WTC11 (cell line): ENCODE measurements at regions not wholly inside any gene's neighbourhood (a gene's known extent, or its start where the extent isn't known, plus 50 kb on each side); places are given as distances from the start of the nearest gene placed in this dataset.

Source experiments
- ATAC-seq: fragments of 200-7000 bp; cut with Tn5 transposase; 2 replicates; pipeline ENCODE4 v1.10.0; 2021; ENCODE audit warnings: mild to moderate bottlenecking, moderate library complexity
- CTCF ChIA-PET: fragments of 300-600 bp; sonication (Branson Sonifier 250); formaldehyde crosslinking; loops from one replicate; lab custom pipeline; 2021; ENCODE audit warnings: antibody characterized with exemption; lab: Charles Lee
- POLR2A ChIA-PET: fragments of 350-600 bp; sonication (Branson Sonifier 250); formaldehyde crosslinking; loops from one replicate; lab custom pipeline; 2021; ENCODE audit warnings: antibody characterized with exemption; lab: Charles Lee
- DNase-seq: peaks from one replicate; pipeline ENCODE4 v3.0.0; 2021; ENCODE audit warnings: low spot score
- H3K27ac Mint-ChIP-seq: 2 replicates; pipeline ENCODE4 v1.8.0; 2021; ENCODE audit warnings: mixed read lengths
- H3K27me3 Mint-ChIP-seq: 2 replicates; pipeline ENCODE4 v1.8.0; 2021; ENCODE audit warnings: low read depth, mild to moderate bottlenecking, moderate library complexity, mixed read lengths
- H3K36me3 Mint-ChIP-seq: 2 replicates; pipeline ENCODE4 v1.8.0; 2021; ENCODE audit warnings: mixed read lengths
- H3K4me1 Mint-ChIP-seq: 2 replicates; pipeline ENCODE4 v1.8.0; 2022; ENCODE audit warnings: mixed read lengths
- H3K4me3 Mint-ChIP-seq: 2 replicates; pipeline ENCODE4 v1.8.0; 2021; ENCODE audit warnings: mild to moderate bottlenecking, moderate library complexity, mixed read lengths
- H3K9me3 Mint-ChIP-seq: 2 replicates; pipeline ENCODE4 v1.8.0; 2021; ENCODE audit warnings: mixed read lengths
- AFF4 ChIP-seq: sonication (generic); formaldehyde crosslinking; IDR thresholded peaks from 2 replicates; pipeline ENCODE4 v1.8.1; 2023; ENCODE audit warnings: mild to moderate bottlenecking, missing genetic modification reagents, borderline replicate concordance
- ATF6 ChIP-seq: sonication (generic); formaldehyde crosslinking; IDR thresholded peaks from 2 replicates; pipeline ENCODE4 v1.8.1; 2023; ENCODE audit warnings: mild to moderate bottlenecking, missing genetic modification reagents
- CREM ChIP-seq: sonication (generic); formaldehyde crosslinking; IDR thresholded peaks from 2 replicates; pipeline ENCODE4 v1.8.1; 2022; ENCODE audit warnings: mild to moderate bottlenecking, missing genetic modification reagents, moderate library complexity
- FOXJ3 ChIP-seq: sonication (generic); formaldehyde crosslinking; IDR thresholded peaks from 2 replicates; pipeline ENCODE4 v1.9.0; 2021; ENCODE audit warnings: missing genetic modification reagents, mild to moderate bottlenecking, borderline replicate concordance
- GRHL2 ChIP-seq: fragments of 250-450 bp; sonication (Bioruptor Pico); IDR thresholded peaks from 2 replicates; pipeline ENCODE4 v1.8.0; 2022; ENCODE audit warnings: mild to moderate bottlenecking, moderate library complexity; ENCODE audit not compliant: insufficient replicate concordance, severe bottlenecking
- HMGXB4 ChIP-seq: sonication (generic); formaldehyde crosslinking; IDR thresholded peaks from 2 replicates; pipeline ENCODE4 v1.8.1; 2023; ENCODE audit warnings: mild to moderate bottlenecking, moderate library complexity, missing genetic modification reagents
- NR2C2 ChIP-seq: sonication (generic); formaldehyde crosslinking; IDR thresholded peaks from 2 replicates; pipeline ENCODE4 v1.8.0; 2022; ENCODE audit warnings: mild to moderate bottlenecking, missing genetic modification reagents
- NR3C1 ChIP-seq: sonication (generic); formaldehyde crosslinking; conservative IDR thresholded peaks from 2 replicates; pipeline ENCODE4 v1.8.1; 2023; ENCODE audit warnings: low read depth, mild to moderate bottlenecking, missing genetic modification reagents
- PRRX2 ChIP-seq: fragments of 250-450 bp; sonication (Bioruptor Pico); IDR thresholded peaks from 2 replicates; pipeline ENCODE4 v1.8.0; 2021; ENCODE audit warnings: mild to moderate bottlenecking
- RELA ChIP-seq: sonication (generic); formaldehyde crosslinking; IDR thresholded peaks from 2 replicates; pipeline ENCODE4 v1.8.1; 2022; ENCODE audit warnings: missing genetic modification reagents, mild to moderate bottlenecking, borderline replicate concordance
- SP1 ChIP-seq: sonication (generic); formaldehyde crosslinking; conservative IDR thresholded peaks from 2 replicates; pipeline ENCODE4 v1.8.1; 2022; ENCODE audit warnings: missing genetic modification reagents
- ZBTB43 ChIP-seq: sonication (generic); formaldehyde crosslinking; IDR thresholded peaks from 2 replicates; pipeline ENCODE4 v1.8.1; 2023; ENCODE audit warnings: mild to moderate bottlenecking, missing genetic modification reagents
- ZSCAN18 ChIP-seq: fragments of 250-450 bp; sonication (Bioruptor Pico); IDR thresholded peaks from 2 replicates; pipeline ENCODE4 v2.1.2; 2022; ENCODE audit warnings: mild to moderate bottlenecking, moderate library complexity
- TF ChIP-seq, protein P1 (sequence below): sonication (generic); formaldehyde crosslinking; IDR thresholded peaks from 2 replicates; pipeline ENCODE4 v1.8.0; 2022; ENCODE audit warnings: missing genetic modification reagents
- TF ChIP-seq, protein P2 (sequence below): sonication (generic); formaldehyde crosslinking; IDR thresholded peaks from 2 replicates; pipeline ENCODE4 v1.8.1; 2023; ENCODE audit warnings: mild to moderate bottlenecking, missing genetic modification reagents, moderate library complexity

DNA sequence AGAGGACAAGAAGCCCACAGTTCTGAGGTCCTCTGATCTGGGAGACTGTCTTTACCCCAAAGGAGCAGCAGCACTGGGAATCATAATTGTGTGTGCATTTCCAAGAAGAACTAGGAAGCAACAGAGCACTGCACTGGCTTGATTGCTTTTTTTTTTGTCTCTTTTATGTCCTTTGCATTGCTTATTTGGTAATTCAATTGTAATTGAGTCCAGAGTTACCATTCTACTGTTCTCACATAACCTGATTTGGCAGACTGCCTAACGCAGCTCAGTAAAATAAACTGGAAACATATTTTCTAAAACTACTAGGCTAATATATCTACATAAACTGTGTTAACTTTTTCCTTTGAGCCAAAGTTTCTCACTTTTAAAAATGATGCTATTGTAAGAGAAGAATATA, 190.3 kb upstream of the SLC8A1 start:
- H3K9me3 Mint-ChIP-seq, result no peaks in the 10 kb centered on the region
- H3K4me3 Mint-ChIP-seq, result no peak overlapping the region
- H3K27ac Mint-ChIP-seq, result no peak overlapping the region
- ATAC-seq, result no peak
- no peaks in the 10 kb centered on the region for H3K36me3 Mint-ChIP-seq
- ChIA-PET POLR2A (no interaction called here), CTCF (no interaction called here)
- no peaks in the 10 kb centered on the region for H3K4me1 Mint-ChIP-seq
- no peak for DNase-seq
- no peaks in the 10 kb centered on the region for H3K27me3 Mint-ChIP-seq
- TF ChIP-seq GRHL2 (no peak), ATF6 (no peak), ZBTB43 (CRISPR knock-in tag) (no peak), RELA (CRISPR knock-in tag) (no peak)

DNA sequence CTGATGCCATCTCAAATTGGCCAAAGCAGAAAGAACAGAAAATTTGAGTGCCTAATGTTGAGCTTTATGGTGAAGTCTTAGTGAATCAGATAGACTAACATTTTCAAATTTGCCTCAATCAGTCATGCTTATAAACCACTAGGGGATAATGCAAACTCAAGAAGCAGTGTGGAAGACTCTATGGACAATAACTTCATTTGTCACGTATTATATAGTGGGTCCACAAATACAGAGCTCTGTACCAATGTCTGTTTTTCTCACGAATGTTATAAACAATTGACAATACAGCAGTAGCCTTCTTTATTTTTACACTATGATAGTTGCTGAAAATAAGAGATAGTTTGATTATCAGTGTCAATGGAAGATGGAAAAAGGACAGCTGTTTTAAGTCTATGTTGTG, 190.8 kb upstream of the SLC8A1 start:
- Mint-ChIP-seq H3K4me3 (no peak overlapping the region), H3K36me3 (no peaks in the 10 kb centered on the region), H3K4me1 (no peaks in the 10 kb centered on the region), H3K9me3 (no peaks in the 10 kb centered on the region), H3K27me3 (no peaks in the 10 kb centered on the region), H3K27ac (no peak overlapping the region)
- POLR2A ChIA-PET, result no interaction called here
- ATAC-seq (no peak), DNase-seq (no peak)
- CTCF ChIA-PET, result no interaction called here
- no peak for TF ChIP-seq ATF6
- TF ChIP-seq PRRX2 (CRISPR knock-in tag), result no peak
- TF ChIP-seq ZSCAN18 (CRISPR knock-in tag), result no peak
- TF ChIP-seq, protein P1, sequence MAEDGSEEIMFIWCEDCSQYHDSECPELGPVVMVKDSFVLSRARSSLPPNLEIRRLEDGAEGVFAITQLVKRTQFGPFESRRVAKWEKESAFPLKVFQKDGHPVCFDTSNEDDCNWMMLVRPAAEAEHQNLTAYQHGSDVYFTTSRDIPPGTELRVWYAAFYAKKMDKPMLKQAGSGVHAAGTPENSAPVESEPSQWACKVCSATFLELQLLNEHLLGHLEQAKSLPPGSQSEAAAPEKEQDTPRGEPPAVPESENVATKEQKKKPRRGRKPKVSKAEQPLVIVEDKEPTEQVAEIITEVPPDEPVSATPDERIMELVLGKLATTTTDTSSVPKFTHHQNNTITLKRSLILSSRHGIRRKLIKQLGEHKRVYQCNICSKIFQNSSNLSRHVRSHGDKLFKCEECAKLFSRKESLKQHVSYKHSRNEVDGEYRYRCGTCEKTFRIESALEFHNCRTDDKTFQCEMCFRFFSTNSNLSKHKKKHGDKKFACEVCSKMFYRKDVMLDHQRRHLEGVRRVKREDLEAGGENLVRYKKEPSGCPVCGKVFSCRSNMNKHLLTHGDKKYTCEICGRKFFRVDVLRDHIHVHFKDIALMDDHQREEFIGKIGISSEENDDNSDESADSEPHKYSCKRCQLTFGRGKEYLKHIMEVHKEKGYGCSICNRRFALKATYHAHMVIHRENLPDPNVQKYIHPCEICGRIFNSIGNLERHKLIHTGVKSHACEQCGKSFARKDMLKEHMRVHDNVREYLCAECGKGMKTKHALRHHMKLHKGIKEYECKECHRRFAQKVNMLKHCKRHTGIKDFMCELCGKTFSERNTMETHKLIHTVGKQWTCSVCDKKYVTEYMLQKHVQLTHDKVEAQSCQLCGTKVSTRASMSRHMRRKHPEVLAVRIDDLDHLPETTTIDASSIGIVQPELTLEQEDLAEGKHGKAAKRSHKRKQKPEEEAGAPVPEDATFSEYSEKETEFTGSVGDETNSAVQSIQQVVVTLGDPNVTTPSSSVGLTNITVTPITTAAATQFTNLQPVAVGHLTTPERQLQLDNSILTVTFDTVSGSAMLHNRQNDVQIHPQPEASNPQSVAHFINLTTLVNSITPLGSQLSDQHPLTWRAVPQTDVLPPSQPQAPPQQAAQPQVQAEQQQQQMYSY, result no peak
- no peak for TF ChIP-seq NR3C1 (CRISPR knock-in tag)
- TF ChIP-seq SP1 (CRISPR knock-in tag), result no peak
- TF ChIP-seq FOXJ3, result no peak
- TF ChIP-seq HMGXB4, result no peak
- TF ChIP-seq, protein P2, sequence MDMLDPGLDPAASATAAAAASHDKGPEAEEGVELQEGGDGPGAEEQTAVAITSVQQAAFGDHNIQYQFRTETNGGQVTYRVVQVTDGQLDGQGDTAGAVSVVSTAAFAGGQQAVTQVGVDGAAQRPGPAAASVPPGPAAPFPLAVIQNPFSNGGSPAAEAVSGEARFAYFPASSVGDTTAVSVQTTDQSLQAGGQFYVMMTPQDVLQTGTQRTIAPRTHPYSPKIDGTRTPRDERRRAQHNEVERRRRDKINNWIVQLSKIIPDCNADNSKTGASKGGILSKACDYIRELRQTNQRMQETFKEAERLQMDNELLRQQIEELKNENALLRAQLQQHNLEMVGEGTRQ (CRISPR knock-in tag), result no peak
- no peak for TF ChIP-seq NR2C2 (CRISPR knock-in tag)
- no peak for TF ChIP-seq CREM
- TF ChIP-seq AFF4, result no peak
